WTC11 (cell line): ENCODE measurements at regions not wholly inside any gene's neighbourhood (a gene's known extent, or its start where the extent isn't known, plus 50 kb on each side); places are given as distances from the start of the nearest gene placed in this dataset.
"Not testable (repeated sequence)": the region's sequence is repeated elsewhere in the genome, so short reads cannot be mapped to it uniquely, and the experiment has no call there.

Experiments
- CREM ChIP-seq: sonication (generic); formaldehyde crosslinking; IDR thresholded peaks from 2 replicates; pipeline ENCODE4 v1.8.1; 2022; ENCODE audit warnings: mild to moderate bottlenecking, missing genetic modification reagents, moderate library complexity
- FOXK1 ChIP-seq: sonication (generic); formaldehyde crosslinking; IDR thresholded peaks from 2 replicates; pipeline ENCODE4 v1.8.0; 2022; ENCODE audit warnings: mild to moderate bottlenecking, moderate library complexity, missing genetic modification reagents
- SP1 ChIP-seq: sonication (generic); formaldehyde crosslinking; conservative IDR thresholded peaks from 2 replicates; pipeline ENCODE4 v1.8.1; 2022; ENCODE audit warnings: missing genetic modification reagents
- ZBTB21 ChIP-seq: sonication (generic); formaldehyde crosslinking; IDR thresholded peaks from 2 replicates; pipeline ENCODE4 v1.8.1; 2023; ENCODE audit warnings: mild to moderate bottlenecking, missing genetic modification reagents, borderline replicate concordance
- TF ChIP-seq, protein P1 (sequence below): fragments of 200-600 bp; IDR thresholded peaks from 2 replicates; pipeline ENCODE4 v1.8.0; 2022; ENCODE audit warnings: antibody characterized with exemption
- TF ChIP-seq, protein P2 (sequence below): sonication (generic); formaldehyde crosslinking; IDR thresholded peaks from 2 replicates; pipeline ENCODE4 v1.8.0; 2022; ENCODE audit warnings: missing genetic modification reagents
- TF ChIP-seq, protein P3 (sequence below): fragments of 250-450 bp; sonication (Bioruptor Pico); IDR thresholded peaks from 2 replicates; pipeline ENCODE4 v1.9.0; 2021; ENCODE audit warnings: mild to moderate bottlenecking, borderline replicate concordance

DNA sequence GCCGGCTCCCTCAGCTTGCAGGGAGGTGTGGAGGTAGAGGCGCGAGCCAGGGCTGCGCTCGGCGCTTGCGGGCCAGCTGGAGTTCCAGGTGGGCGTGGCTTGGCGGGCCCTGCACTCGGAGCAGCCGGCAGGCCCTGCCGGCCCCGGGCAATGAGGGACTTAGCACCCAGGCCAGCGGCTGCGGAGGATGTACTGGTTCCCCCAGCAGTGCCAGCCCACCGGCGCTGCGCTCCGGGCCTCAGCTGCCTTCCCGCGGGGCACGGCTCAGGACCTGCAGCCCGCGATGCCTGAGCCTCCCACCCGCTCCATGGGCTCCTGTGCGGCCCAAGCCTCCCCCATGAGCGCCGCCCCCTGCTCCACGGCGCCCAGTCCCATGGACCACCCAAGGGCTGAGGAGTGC, 1293.6 kb upstream of the NXPH2 start:
- TF ChIP-seq ZBTB21 (CRISPR knock-in tag); FOXK1 (CRISPR knock-in tag); SP1; CREM: not testable (repeated sequence)
- TF ChIP-seq, protein P1, sequence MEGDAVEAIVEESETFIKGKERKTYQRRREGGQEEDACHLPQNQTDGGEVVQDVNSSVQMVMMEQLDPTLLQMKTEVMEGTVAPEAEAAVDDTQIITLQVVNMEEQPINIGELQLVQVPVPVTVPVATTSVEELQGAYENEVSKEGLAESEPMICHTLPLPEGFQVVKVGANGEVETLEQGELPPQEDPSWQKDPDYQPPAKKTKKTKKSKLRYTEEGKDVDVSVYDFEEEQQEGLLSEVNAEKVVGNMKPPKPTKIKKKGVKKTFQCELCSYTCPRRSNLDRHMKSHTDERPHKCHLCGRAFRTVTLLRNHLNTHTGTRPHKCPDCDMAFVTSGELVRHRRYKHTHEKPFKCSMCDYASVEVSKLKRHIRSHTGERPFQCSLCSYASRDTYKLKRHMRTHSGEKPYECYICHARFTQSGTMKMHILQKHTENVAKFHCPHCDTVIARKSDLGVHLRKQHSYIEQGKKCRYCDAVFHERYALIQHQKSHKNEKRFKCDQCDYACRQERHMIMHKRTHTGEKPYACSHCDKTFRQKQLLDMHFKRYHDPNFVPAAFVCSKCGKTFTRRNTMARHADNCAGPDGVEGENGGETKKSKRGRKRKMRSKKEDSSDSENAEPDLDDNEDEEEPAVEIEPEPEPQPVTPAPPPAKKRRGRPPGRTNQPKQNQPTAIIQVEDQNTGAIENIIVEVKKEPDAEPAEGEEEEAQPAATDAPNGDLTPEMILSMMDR = not testable (repeated sequence)
- TF ChIP-seq, protein P2, sequence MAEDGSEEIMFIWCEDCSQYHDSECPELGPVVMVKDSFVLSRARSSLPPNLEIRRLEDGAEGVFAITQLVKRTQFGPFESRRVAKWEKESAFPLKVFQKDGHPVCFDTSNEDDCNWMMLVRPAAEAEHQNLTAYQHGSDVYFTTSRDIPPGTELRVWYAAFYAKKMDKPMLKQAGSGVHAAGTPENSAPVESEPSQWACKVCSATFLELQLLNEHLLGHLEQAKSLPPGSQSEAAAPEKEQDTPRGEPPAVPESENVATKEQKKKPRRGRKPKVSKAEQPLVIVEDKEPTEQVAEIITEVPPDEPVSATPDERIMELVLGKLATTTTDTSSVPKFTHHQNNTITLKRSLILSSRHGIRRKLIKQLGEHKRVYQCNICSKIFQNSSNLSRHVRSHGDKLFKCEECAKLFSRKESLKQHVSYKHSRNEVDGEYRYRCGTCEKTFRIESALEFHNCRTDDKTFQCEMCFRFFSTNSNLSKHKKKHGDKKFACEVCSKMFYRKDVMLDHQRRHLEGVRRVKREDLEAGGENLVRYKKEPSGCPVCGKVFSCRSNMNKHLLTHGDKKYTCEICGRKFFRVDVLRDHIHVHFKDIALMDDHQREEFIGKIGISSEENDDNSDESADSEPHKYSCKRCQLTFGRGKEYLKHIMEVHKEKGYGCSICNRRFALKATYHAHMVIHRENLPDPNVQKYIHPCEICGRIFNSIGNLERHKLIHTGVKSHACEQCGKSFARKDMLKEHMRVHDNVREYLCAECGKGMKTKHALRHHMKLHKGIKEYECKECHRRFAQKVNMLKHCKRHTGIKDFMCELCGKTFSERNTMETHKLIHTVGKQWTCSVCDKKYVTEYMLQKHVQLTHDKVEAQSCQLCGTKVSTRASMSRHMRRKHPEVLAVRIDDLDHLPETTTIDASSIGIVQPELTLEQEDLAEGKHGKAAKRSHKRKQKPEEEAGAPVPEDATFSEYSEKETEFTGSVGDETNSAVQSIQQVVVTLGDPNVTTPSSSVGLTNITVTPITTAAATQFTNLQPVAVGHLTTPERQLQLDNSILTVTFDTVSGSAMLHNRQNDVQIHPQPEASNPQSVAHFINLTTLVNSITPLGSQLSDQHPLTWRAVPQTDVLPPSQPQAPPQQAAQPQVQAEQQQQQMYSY = not testable (repeated sequence)
- TF ChIP-seq, protein P3, sequence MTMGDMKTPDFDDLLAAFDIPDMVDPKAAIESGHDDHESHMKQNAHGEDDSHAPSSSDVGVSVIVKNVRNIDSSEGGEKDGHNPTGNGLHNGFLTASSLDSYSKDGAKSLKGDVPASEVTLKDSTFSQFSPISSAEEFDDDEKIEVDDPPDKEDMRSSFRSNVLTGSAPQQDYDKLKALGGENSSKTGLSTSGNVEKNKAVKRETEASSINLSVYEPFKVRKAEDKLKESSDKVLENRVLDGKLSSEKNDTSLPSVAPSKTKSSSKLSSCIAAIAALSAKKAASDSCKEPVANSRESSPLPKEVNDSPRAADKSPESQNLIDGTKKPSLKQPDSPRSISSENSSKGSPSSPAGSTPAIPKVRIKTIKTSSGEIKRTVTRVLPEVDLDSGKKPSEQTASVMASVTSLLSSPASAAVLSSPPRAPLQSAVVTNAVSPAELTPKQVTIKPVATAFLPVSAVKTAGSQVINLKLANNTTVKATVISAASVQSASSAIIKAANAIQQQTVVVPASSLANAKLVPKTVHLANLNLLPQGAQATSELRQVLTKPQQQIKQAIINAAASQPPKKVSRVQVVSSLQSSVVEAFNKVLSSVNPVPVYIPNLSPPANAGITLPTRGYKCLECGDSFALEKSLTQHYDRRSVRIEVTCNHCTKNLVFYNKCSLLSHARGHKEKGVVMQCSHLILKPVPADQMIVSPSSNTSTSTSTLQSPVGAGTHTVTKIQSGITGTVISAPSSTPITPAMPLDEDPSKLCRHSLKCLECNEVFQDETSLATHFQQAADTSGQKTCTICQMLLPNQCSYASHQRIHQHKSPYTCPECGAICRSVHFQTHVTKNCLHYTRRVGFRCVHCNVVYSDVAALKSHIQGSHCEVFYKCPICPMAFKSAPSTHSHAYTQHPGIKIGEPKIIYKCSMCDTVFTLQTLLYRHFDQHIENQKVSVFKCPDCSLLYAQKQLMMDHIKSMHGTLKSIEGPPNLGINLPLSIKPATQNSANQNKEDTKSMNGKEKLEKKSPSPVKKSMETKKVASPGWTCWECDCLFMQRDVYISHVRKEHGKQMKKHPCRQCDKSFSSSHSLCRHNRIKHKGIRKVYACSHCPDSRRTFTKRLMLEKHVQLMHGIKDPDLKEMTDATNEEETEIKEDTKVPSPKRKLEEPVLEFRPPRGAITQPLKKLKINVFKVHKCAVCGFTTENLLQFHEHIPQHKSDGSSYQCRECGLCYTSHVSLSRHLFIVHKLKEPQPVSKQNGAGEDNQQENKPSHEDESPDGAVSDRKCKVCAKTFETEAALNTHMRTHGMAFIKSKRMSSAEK (CRISPR knock-in tag) = not testable (repeated sequence)
